ENCODE measurements at regions not wholly inside any gene's neighbourhood (a gene's known extent, or its start where the extent isn't known, plus 50 kb on each side); places are given as distances from the start of the nearest gene placed in this dataset.

- TF ChIP-seq EZH2 (IDR thresholded peaks at IDR 0.05; ENCODE audit: borderline replicate concordance, low read depth, low read length, severe bottlenecking) = no peak
- TF ChIP-seq, protein P1, sequence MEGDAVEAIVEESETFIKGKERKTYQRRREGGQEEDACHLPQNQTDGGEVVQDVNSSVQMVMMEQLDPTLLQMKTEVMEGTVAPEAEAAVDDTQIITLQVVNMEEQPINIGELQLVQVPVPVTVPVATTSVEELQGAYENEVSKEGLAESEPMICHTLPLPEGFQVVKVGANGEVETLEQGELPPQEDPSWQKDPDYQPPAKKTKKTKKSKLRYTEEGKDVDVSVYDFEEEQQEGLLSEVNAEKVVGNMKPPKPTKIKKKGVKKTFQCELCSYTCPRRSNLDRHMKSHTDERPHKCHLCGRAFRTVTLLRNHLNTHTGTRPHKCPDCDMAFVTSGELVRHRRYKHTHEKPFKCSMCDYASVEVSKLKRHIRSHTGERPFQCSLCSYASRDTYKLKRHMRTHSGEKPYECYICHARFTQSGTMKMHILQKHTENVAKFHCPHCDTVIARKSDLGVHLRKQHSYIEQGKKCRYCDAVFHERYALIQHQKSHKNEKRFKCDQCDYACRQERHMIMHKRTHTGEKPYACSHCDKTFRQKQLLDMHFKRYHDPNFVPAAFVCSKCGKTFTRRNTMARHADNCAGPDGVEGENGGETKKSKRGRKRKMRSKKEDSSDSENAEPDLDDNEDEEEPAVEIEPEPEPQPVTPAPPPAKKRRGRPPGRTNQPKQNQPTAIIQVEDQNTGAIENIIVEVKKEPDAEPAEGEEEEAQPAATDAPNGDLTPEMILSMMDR (IDR thresholded peaks at IDR 0.05; ENCODE audit: extremely low read depth in 1 of 2, insufficient read depth in 1 of 2, low read depth in 1 of 2, low read length in 2 of 2) = no peak
These were observed 487.6 kb downstream of the PIK3C3 start for GRCh38 chr18:42442656-42443055.

Data from endothelial cell of umbilical vein (primary cell).